T-cell (primary cell): ENCODE measurements at regions not wholly inside any gene's neighbourhood (a gene's known extent, or its start where the extent isn't known, plus 50 kb on each side); places are given as distances from the start of the nearest gene placed in this dataset.
"Not testable (repeated sequence)": the region's sequence is repeated elsewhere in the genome, so short reads cannot be mapped to it uniquely, and the experiment has no call there.

Experiments
- ATAC-seq, 4 experiments: fragments of 200-7000 bp in 3 of 4; fragments of 150-1000 bp in 1 of 4; cut with Tn5 transposase; replicated peaks in 1 of 4; 1 replicate in 3 of 4; 2 replicates in 1 of 4; pipeline ENCODE4 v1.10.0; 2021; ENCODE audit warnings: moderate library complexity in 3 of 4, mild to moderate bottlenecking in 2 of 4, moderate number of reproducible peaks in 1 of 4
- CTCF ChIA-PET, 2 donors: fragments of 300-600 bp; sonication (Branson Sonifier 250); formaldehyde crosslinking; loops; one replicate each; lab custom pipeline; 2022; ENCODE audit warnings: antibody characterized with exemption in 2 of 2; lab: Charles Lee
- POLR2A ChIA-PET, 2 donors: fragments of 300-600 bp; sonication (Branson Sonifier 250); formaldehyde crosslinking; loops; one replicate each; lab custom pipeline; 2022; ENCODE audit warnings: antibody characterized with exemption in 2 of 2; lab: Charles Lee
- DNase-seq, 35 experiments: peaks; one replicate each; pipeline versions ENCODE4 v3.0.0 to v3.0.0-alpha.2; 2013 to 2023
- H3K27ac ChIP-seq: one replicate; pipeline ENCODE4 v1.5.1; 2013; ENCODE audit warnings: low read length
- H3K27me3 ChIP-seq, 2 experiments: replicated peaks in 1 of 2; 1 replicate in 1 of 2; 2 replicates in 1 of 2; pipeline versions ENCODE4 v1.6.1 to v1.7.0; 2013; ENCODE audit warnings: low read length in 1 of 2, mixed read lengths in 1 of 2; ENCODE audit not compliant: control insufficient read depth in 2 of 2, insufficient read depth in 2 of 2; ENCODE audit errors: extremely low read depth in 1 of 2
- H3K36me3 ChIP-seq, 2 donors: 1 replicate in 1 of 2; 2 replicates in 1 of 2; pipeline versions ENCODE4 v1.6.1 to v1.7.0; 2013; ENCODE audit warnings: low read length in 1 of 2; ENCODE audit not compliant: control insufficient read depth in 2 of 2, insufficient read depth in 1 of 2; ENCODE audit errors: extremely low read depth in 1 of 2
- H3K4me1 ChIP-seq, 2 experiments: 1 replicate in 1 of 2; 2 replicates in 1 of 2; pipeline versions ENCODE4 v1.6.1 to v1.7.0; 2013; ENCODE audit warnings: low read length in 2 of 2, mixed read lengths in 1 of 2; ENCODE audit not compliant: insufficient read depth in 2 of 2, control insufficient read depth in 1 of 2; ENCODE audit errors: extremely low read depth in 1 of 2
- H3K4me3 ChIP-seq, 2 donors: 1 replicate in 1 of 2; 2 replicates in 1 of 2; pipeline versions ENCODE4 v1.5.1 to v1.7.0; 2013; ENCODE audit warnings: mild to moderate bottlenecking in 2 of 2, low read length in 1 of 2, moderate library complexity in 1 of 2; ENCODE audit not compliant: control insufficient read depth in 1 of 2; ENCODE audit errors: extremely low read depth in 1 of 2
- H3K9me3 ChIP-seq: 2 replicates; pipeline ENCODE4 v1.7.0; 2013
- H3K27ac Mint-ChIP-seq, 2 donors: one replicate each; pipeline ENCODE4 v1.8.0; 2020 to 2021; ENCODE audit warnings: mild to moderate bottlenecking in 2 of 2, mixed read lengths in 2 of 2
- H3K27me3 Mint-ChIP-seq, 2 donors: one replicate each; pipeline ENCODE4 v1.8.0; 2021 to 2022; ENCODE audit warnings: mixed read lengths in 2 of 2
- H3K36me3 Mint-ChIP-seq: one replicate; pipeline ENCODE4 v1.8.0; 2021; ENCODE audit warnings: mixed read lengths
- H3K4me1 Mint-ChIP-seq, 3 donors: one replicate each; pipeline ENCODE4 v1.8.0; 2020 to 2022; ENCODE audit warnings: mixed read lengths in 3 of 3, mild to moderate bottlenecking in 1 of 3
- H3K4me3 Mint-ChIP-seq, 3 donors: one replicate each; pipeline ENCODE4 v1.8.0; 2020 to 2022; ENCODE audit warnings: mild to moderate bottlenecking in 3 of 3, mixed read lengths in 3 of 3, moderate library complexity in 3 of 3
- H3K9me3 Mint-ChIP-seq, 3 donors: one replicate each; pipeline ENCODE4 v1.8.0; 2020 to 2022; ENCODE audit warnings: mixed read lengths in 3 of 3
- WGBS: methylation state at CpG from one replicate; pipeline ENCODE4 v1.1.5; 2013; ENCODE audit warnings: missing lambda C conversion rate; ENCODE audit not compliant: insufficient coverage; 5-methylcytosine and 5-hydroxymethylcytosine counted together

- Mint-ChIP-seq H3K9me3 (no peaks in the 10 kb centered on the region), H3K4me3 (no peak overlapping the region), H3K4me1 (no peaks in the 10 kb centered on the region), H3K36me3 (no peaks in the 10 kb centered on the region), H3K27me3 (peaks cover 32 to 37% of the 10 kb centered on the region in 2 donors), H3K27ac (no peak overlapping the region)
- Histone ChIP-seq H3K4me3 (no peak overlapping the region), H3K27me3 (peaks cover 0 to 25% of the 10 kb centered on the region in 2 experiments), H3K36me3 (no peaks in the 10 kb centered on the region), H3K27ac (no peak overlapping the region), H3K4me1 (no peaks in the 10 kb centered on the region), H3K9me3 (no peaks in the 10 kb centered on the region)
- ChIA-PET CTCF (no interaction called here), POLR2A (no interaction called here)
- DNase-seq (no peak), ATAC-seq (no peak)
- 22% methylated on average over 14 of the region's 17 CpGs for WGBS
Measured at GRCh38 chr20:56750430-56750829, 121.3 kb downstream of the TFAP2C start.

GRCh38 chr20:56752274-56752673, 123.2 kb downstream of the TFAP2C start:
- peaks cover 0 to 20% of the 10 kb centered on the region in 2 experiments for H3K27me3 ChIP-seq
- H3K4me1 ChIP-seq = no peaks in the 10 kb centered on the region
- no peaks in the 10 kb centered on the region for H3K4me1 Mint-ChIP-seq
- ChIA-PET POLR2A (no interaction called here), CTCF (no interaction called here)
- H3K27ac Mint-ChIP-seq = no peak overlapping the region
- H3K4me3 Mint-ChIP-seq = no peak overlapping the region
- no peak overlapping the region for H3K27ac ChIP-seq
- peaks cover 28 to 32% of the 10 kb centered on the region in 2 donors for H3K27me3 Mint-ChIP-seq
- ATAC-seq = no peak
- DNase-seq = no peak
- no peaks in the 10 kb centered on the region for H3K36me3 ChIP-seq
- H3K9me3 ChIP-seq = no peaks in the 10 kb centered on the region
- H3K9me3 Mint-ChIP-seq = no peaks in the 10 kb centered on the region
- no peaks in the 10 kb centered on the region for H3K36me3 Mint-ChIP-seq
- 34% methylated on average over 6 of the region's 8 CpGs for WGBS
- H3K4me3 ChIP-seq = no peak overlapping the region

GRCh38 chr20:56755201-56755600, 126.1 kb downstream of the TFAP2C start:
- Mint-ChIP-seq H3K9me3 (peaks cover 0 to 5% (median 0%) of the 10 kb centered on the region in 3 donors), H3K36me3 (no peaks in the 10 kb centered on the region), H3K27ac (no peak overlapping the region), H3K4me1 (no peaks in the 10 kb centered on the region), H3K4me3 (no peak overlapping the region), H3K27me3 (peaks cover 13 to 20% of the 10 kb centered on the region in 2 donors)
- ATAC-seq (no peak), DNase-seq (no peak)
- POLR2A ChIA-PET = no interaction called here
- Histone ChIP-seq H3K27me3 (peaks cover 0 to 20% of the 10 kb centered on the region in 2 experiments), H3K36me3 (no peaks in the 10 kb centered on the region), H3K9me3 (no peaks in the 10 kb centered on the region), H3K4me3 (no peak overlapping the region), H3K4me1 (no peaks in the 10 kb centered on the region), H3K27ac (no peak overlapping the region)
- CTCF ChIA-PET = no interaction called here
- WGBS = 91% methylated on average over 2 of the region's 3 CpGs

- H3K27me3 Mint-ChIP-seq = peaks cover 5 to 11% of the 10 kb centered on the region in 2 donors
- H3K9me3 ChIP-seq, H3K27ac ChIP-seq, H3K4me1 Mint-ChIP-seq, H3K27ac Mint-ChIP-seq, H3K4me3 ChIP-seq, H3K4me3 Mint-ChIP-seq, H3K9me3 Mint-ChIP-seq, H3K36me3 ChIP-seq, H3K36me3 Mint-ChIP-seq, DNase-seq, POLR2A ChIA-PET, H3K4me1 ChIP-seq, ATAC-seq: not testable (repeated sequence)
- CTCF ChIA-PET = interaction anchor here in 1 of 2 donors (0.7 kb wide), 1 partner anchor 8 kb away, joined by 5 read pairs; no protein-coding TSS in a partner anchor
- WGBS = no CpG with 5 or more reads among the region's 5 CpGs
- H3K27me3 ChIP-seq = peaks cover 0 to 10% of the 10 kb centered on the region in 2 experiments
Measured at GRCh38 chr20:56756658-56757057, 127.6 kb downstream of the TFAP2C start.

GRCh38 chr20:56758706-56759105, 129.6 kb downstream of the TFAP2C start:
- DNase-seq = no peak
- WGBS = 100% methylated on average over 1 of the region's 3 CpGs

GRCh38 chr20:56759741-56760278, 130.7 kb downstream of the TFAP2C start:
- Mint-ChIP-seq H3K36me3 (no peaks in the 10 kb centered on the region), H3K4me3 (no peak overlapping the region), H3K9me3 (peaks cover 0 to 5% (median 4%) of the 10 kb centered on the region in 3 donors), H3K27ac (no peak overlapping the region), H3K27me3 (peaks cover 0 to 4% of the 10 kb centered on the region in 2 donors), H3K4me1 (no peaks in the 10 kb centered on the region)
- ChIA-PET CTCF (interaction anchor here in 1 of 2 donors (0.6 kb wide), 1 partner anchor 47 kb away, joined by 3 read pairs; no protein-coding TSS in a partner anchor), POLR2A (no interaction called here)
- H3K27me3 ChIP-seq = peaks cover 0 to 7% of the 10 kb centered on the region in 2 experiments
- 80% methylated on average over 7 of the region's 8 CpGs for WGBS
- H3K4me1 ChIP-seq = no peaks in the 10 kb centered on the region
- H3K36me3 ChIP-seq = no peaks in the 10 kb centered on the region
- no peak overlapping the region for H3K4me3 ChIP-seq
- no peak overlapping the region for H3K27ac ChIP-seq
- no peaks in the 10 kb centered on the region for H3K9me3 ChIP-seq
- no peak for ATAC-seq
- DNase-seq = no peak

More at GRCh38 chr20:56758706-56759105, 129.6 kb downstream of the TFAP2C start:
- no peaks in the 10 kb centered on the region for H3K36me3 ChIP-seq
- no peak overlapping the region for H3K4me3 Mint-ChIP-seq
- no peaks in the 10 kb centered on the region for H3K4me1 Mint-ChIP-seq
- H3K9me3 Mint-ChIP-seq = peaks cover 0 to 5% (median 4%) of the 10 kb centered on the region in 3 donors
- H3K27me3 Mint-ChIP-seq = peaks cover 0 to 4% of the 10 kb centered on the region in 2 donors
- no peak overlapping the region for H3K4me3 ChIP-seq
- ATAC-seq = no peak
- ChIA-PET CTCF (no interaction called here), POLR2A (no interaction called here)
- H3K27ac ChIP-seq = no peak overlapping the region
- H3K36me3 Mint-ChIP-seq = no peaks in the 10 kb centered on the region
- no peaks in the 10 kb centered on the region for H3K9me3 ChIP-seq
- peaks cover 0 to 7% of the 10 kb centered on the region in 2 experiments for H3K27me3 ChIP-seq
- no peaks in the 10 kb centered on the region for H3K4me1 ChIP-seq
- H3K27ac Mint-ChIP-seq = no peak overlapping the region
